ENCODE measurements at regions not wholly inside any gene's neighbourhood (a gene's known extent, or its start where the extent isn't known, plus 50 kb on each side); places are given as distances from the start of the nearest gene placed in this dataset.

DNA sequence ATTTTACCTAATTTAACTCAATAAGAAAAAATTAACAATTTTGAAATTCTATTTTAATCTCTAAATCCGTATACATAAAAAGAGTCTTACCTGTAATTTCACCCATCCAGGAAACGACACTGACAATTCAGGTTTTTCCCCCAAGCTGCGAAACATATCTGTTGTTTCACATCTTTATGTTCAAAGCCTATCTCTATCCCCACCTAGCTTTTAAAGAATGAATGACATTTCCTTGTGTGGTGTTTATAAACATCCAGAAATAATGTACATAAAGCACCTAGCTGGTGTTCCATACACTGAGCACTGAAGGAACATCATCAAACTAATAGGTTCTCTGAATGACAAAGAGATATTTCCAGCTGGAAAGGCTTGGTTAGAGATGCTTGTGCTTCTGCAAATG lies 867.8 kb downstream of the SQOR start:
- no peaks in the 10 kb centered on the region for H3K4me1 ChIP-seq (ENCODE audit: control insufficient read depth, insufficient read depth, low read length)
- no peak overlapping the region for H3K4me3 ChIP-seq (ENCODE audit: low read length)
- no peaks in the 10 kb centered on the region for H3K36me3 ChIP-seq (ENCODE audit: insufficient read depth, low read length)
- H3K27me3 ChIP-seq (ENCODE audit: control insufficient read depth, insufficient read depth, low read length): no peaks in the 10 kb centered on the region
- H3K4me2 ChIP-seq (ENCODE audit: low read length): no peak overlapping the region
- peaks cover 15% of the 10 kb centered on the region for H3K9me3 ChIP-seq (replicated peaks; ENCODE audit: low read length)
- no peak overlapping the region for H3K9ac ChIP-seq (ENCODE audit: low read depth, low read length)

DNA sequence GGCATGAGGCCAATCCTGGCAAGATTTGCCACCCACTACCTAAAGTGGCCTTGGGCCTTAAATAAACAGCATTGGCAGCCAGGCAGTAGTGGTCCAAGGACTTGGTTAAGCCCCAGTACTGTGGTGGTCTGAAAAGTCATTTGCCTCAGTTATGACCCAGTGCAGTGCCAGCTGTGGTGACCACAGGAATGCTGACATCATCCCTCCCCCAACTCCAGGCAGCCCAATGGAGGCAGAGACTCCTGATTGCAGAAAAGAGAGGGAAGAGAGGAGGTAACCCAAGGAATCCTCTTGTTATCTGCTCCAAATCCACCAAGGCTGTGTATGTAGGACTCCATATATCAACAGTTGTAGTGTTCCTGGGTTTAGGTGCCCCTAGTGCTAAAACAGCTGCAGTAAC lies 883.6 kb downstream of the SQOR start:
- Histone ChIP-seq H3K4me2 (ENCODE audit: low read length) (no peak overlapping the region), H3K9me3 (replicated peaks; ENCODE audit: low read length) (peaks cover 10% of the 10 kb centered on the region), H3K4me3 (ENCODE audit: low read length) (no peak overlapping the region), H3K27me3 (ENCODE audit: control insufficient read depth, insufficient read depth, low read length) (no peaks in the 10 kb centered on the region), H3K9ac (ENCODE audit: low read depth, low read length) (no peak overlapping the region), H3K4me1 (ENCODE audit: control insufficient read depth, insufficient read depth, low read length) (no peaks in the 10 kb centered on the region), H3K36me3 (ENCODE audit: insufficient read depth, low read length) (no peaks in the 10 kb centered on the region)

DNA sequence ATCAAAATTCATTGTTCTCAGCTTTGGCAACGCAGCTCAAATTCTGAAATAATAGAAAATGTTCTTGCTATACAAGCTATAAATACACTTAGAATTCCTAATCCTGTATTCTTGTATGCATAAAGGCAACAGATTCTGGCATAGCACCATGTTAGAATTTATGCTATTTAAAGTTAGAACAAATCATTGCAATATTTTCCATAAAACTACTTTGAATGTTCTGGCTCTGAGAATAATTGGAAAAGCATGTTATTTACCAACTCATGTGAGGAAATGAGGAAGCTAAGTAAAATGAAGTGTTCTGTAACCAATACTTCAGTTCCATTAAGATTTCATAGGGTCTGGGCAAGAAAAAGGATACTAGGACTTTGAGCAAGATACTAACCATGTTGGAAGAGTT lies 888.9 kb downstream of the SQOR start:
- H3K9me3 ChIP-seq (replicated peaks; ENCODE audit: low read length): peaks cover under 1% of the 10 kb centered on the region
- H3K9ac ChIP-seq (ENCODE audit: low read depth, low read length): no peak overlapping the region
- no peaks in the 10 kb centered on the region for H3K27me3 ChIP-seq (ENCODE audit: control insufficient read depth, insufficient read depth, low read length)
- H3K4me3 ChIP-seq (ENCODE audit: low read length): no peak overlapping the region
- no peaks in the 10 kb centered on the region for H3K36me3 ChIP-seq (ENCODE audit: insufficient read depth, low read length)
- no peak overlapping the region for H3K4me2 ChIP-seq (ENCODE audit: low read length)
- no peaks in the 10 kb centered on the region for H3K4me1 ChIP-seq (ENCODE audit: control insufficient read depth, insufficient read depth, low read length)

DNA sequence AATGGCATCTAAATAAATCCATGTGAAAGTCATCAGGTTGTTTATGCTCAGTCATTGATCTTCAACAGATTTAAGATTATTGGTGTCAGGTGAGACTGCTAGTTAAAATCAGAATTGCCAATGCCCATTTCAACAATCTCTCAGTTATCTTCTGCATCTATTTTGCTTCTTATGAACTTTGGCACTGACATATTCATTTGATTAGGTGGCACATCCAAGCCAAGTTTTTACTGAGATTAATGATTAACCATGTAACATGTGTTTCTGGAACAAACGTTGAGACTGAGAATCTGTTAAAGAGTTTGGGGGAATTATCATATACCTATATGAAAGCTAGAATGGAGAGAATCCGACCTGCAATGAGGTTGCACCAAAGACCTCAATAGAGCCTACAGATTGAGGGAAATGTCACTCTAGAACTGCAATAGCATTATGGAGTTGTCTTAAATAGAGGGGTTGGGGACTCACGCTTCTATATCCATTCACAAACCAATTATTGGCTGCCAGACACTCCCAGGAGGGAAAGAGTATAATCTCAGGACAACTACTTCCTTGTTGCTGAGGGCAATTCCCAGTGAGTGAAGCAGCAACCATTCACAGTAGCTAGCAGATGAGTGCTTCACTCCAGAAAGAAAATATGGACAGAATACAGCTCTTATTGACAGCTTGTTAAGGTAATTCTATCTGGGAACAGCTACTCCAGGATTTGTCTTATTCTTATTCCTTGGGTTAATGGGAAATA lies 891.3 kb downstream of the SQOR start:
- Histone ChIP-seq H3K36me3 (ENCODE audit: insufficient read depth, low read length) (no peaks in the 10 kb centered on the region), H3K4me3 (ENCODE audit: low read length) (no peak overlapping the region), H3K9ac (ENCODE audit: low read depth, low read length) (no peak overlapping the region), H3K4me1 (ENCODE audit: control insufficient read depth, insufficient read depth, low read length) (no peaks in the 10 kb centered on the region), H3K9me3 (replicated peaks; ENCODE audit: low read length) (no peaks in the 10 kb centered on the region), H3K27me3 (ENCODE audit: control insufficient read depth, insufficient read depth, low read length) (no peaks in the 10 kb centered on the region), H3K4me2 (ENCODE audit: low read length) (no peak overlapping the region)

DNA sequence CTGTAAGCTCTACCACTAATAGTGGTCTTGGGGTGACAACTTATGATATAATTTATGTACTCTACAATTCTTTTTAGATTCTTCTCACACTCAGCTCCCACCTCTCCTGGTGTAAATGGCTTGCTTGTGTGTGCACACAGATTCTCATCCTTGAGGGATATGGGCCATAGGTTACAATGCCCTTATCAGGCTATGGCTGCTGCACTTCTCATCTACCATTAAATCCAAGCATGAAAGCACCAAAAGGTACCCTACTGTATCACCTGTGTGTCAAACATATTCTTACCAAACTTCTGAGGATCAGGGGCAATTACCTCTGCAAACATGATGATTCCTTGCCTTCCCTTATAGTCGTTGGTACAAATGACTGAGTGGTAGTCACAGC lies 891.9 kb downstream of the SQOR start:
- Histone ChIP-seq H3K27me3 (ENCODE audit: control insufficient read depth, insufficient read depth, low read length) (no peaks in the 10 kb centered on the region), H3K9me3 (replicated peaks; ENCODE audit: low read length) (no peaks in the 10 kb centered on the region), H3K36me3 (ENCODE audit: insufficient read depth, low read length) (no peaks in the 10 kb centered on the region), H3K4me3 (ENCODE audit: low read length) (no peak overlapping the region), H3K4me1 (ENCODE audit: control insufficient read depth, insufficient read depth, low read length) (no peaks in the 10 kb centered on the region), H3K4me2 (ENCODE audit: low read length) (no peak overlapping the region), H3K9ac (ENCODE audit: low read depth, low read length) (no peak overlapping the region)

DNA sequence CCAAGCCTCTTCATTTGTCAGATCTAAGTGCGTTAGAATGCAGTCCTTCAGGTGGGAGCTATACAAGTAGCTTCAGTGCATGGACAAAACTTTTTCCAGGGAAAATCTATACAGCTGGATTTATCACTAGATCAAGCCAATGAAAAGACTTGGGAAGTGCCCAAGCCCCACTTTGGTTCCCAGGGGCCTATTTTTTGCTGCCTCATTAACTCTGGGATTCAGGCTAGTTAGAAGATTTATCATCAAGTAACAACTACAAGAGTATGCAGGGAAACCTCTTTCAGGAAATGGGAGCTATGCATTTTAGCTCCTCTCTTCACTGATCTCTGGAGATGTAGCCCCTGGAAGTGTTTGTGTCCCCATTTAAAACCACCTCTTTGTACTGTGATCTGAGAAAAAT lies 908.8 kb downstream of the SQOR start:
- H3K4me1 ChIP-seq (ENCODE audit: control insufficient read depth, insufficient read depth, low read length): no peaks in the 10 kb centered on the region
- no peak overlapping the region for H3K4me2 ChIP-seq (ENCODE audit: low read length)
- H3K4me3 ChIP-seq (ENCODE audit: low read length): no peak overlapping the region
- no peaks in the 10 kb centered on the region for H3K9me3 ChIP-seq (replicated peaks; ENCODE audit: low read length)
- H3K9ac ChIP-seq (ENCODE audit: low read depth, low read length): no peak overlapping the region
- no peaks in the 10 kb centered on the region for H3K27me3 ChIP-seq (ENCODE audit: control insufficient read depth, insufficient read depth, low read length)
- H3K36me3 ChIP-seq (ENCODE audit: insufficient read depth, low read length): no peaks in the 10 kb centered on the region

DNA sequence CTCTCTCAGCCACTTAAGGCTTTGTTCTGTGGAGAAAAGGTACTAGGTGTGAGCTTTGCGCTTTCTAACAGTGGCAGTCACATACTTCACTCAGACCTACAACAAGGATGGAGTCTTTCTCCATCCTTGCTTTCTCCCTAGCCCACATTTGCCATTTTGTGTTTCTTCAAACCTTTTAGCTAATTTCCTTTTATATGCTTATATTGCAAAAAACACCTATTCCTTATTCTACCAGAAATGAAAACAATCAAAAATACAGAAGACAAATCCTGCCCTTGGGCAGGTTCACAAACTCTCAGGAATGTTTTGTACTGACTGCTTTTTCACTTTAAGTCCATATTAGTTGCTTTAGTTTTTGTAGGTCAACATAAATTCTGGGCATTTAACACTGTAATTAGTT lies 914.2 kb downstream of the SQOR start:
- peaks cover 4% of the 10 kb centered on the region for H3K9me3 ChIP-seq (replicated peaks; ENCODE audit: low read length)
- H3K4me3 ChIP-seq (ENCODE audit: low read length): no peak overlapping the region
- no peaks in the 10 kb centered on the region for H3K4me1 ChIP-seq (ENCODE audit: control insufficient read depth, insufficient read depth, low read length)
- H3K4me2 ChIP-seq (ENCODE audit: low read length): no peak overlapping the region
- H3K36me3 ChIP-seq (ENCODE audit: insufficient read depth, low read length): no peaks in the 10 kb centered on the region
- H3K9ac ChIP-seq (ENCODE audit: low read depth, low read length): no peak overlapping the region
- no peaks in the 10 kb centered on the region for H3K27me3 ChIP-seq (ENCODE audit: control insufficient read depth, insufficient read depth, low read length)

DNA sequence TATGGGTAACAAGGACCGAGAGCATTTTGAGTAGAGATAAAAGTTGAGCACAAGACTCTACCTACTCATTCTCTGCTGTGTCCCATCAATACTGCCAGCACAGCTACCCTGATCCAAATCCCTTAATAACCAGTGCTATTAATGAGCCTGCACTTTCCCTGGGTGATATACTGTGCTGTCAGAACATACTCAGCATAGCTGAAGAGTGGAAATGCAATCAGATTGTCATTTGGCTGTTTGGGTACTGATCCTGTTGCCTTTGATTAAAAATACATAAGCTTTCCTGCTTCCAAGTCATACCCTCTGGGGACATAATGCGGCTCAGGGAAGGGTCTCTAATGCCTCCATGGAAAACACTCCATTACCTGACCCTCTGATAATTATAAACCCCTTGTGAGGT lies 917.5 kb downstream of the SQOR start:
- Histone ChIP-seq H3K9me3 (replicated peaks; ENCODE audit: low read length) (peaks cover 4% of the 10 kb centered on the region), H3K4me3 (ENCODE audit: low read length) (no peak overlapping the region), H3K27me3 (ENCODE audit: control insufficient read depth, insufficient read depth, low read length) (no peaks in the 10 kb centered on the region), H3K4me2 (ENCODE audit: low read length) (no peak overlapping the region), H3K4me1 (ENCODE audit: control insufficient read depth, insufficient read depth, low read length) (no peaks in the 10 kb centered on the region), H3K9ac (ENCODE audit: low read depth, low read length) (no peak overlapping the region), H3K36me3 (ENCODE audit: insufficient read depth, low read length) (no peaks in the 10 kb centered on the region)

DNA sequence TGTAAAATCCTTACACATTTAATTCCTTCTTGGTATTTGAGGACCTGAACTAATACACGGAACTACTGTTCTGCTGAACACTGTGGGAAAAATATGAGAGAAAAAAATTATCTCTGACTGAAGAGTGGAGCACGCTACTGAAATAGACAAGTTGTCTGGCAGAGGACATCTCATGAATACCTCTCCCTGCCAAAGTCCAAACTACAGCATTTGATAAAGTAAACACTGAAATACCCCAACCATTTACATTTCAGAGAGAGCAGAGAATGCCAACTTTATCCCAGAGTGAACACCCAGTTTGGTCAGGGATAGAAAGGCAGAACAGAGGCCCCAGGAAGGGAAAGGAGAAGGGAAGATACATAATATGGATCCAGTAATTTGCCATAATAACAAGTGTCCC lies 920.7 kb downstream of the SQOR start:
- Histone ChIP-seq H3K9me3 (replicated peaks; ENCODE audit: low read length) (no peaks in the 10 kb centered on the region), H3K4me2 (ENCODE audit: low read length) (no peak overlapping the region), H3K4me3 (ENCODE audit: low read length) (no peak overlapping the region), H3K27me3 (ENCODE audit: control insufficient read depth, insufficient read depth, low read length) (no peaks in the 10 kb centered on the region), H3K4me1 (ENCODE audit: control insufficient read depth, insufficient read depth, low read length) (no peaks in the 10 kb centered on the region), H3K9ac (ENCODE audit: low read depth, low read length) (no peak overlapping the region), H3K36me3 (ENCODE audit: insufficient read depth, low read length) (no peaks in the 10 kb centered on the region)

DNA sequence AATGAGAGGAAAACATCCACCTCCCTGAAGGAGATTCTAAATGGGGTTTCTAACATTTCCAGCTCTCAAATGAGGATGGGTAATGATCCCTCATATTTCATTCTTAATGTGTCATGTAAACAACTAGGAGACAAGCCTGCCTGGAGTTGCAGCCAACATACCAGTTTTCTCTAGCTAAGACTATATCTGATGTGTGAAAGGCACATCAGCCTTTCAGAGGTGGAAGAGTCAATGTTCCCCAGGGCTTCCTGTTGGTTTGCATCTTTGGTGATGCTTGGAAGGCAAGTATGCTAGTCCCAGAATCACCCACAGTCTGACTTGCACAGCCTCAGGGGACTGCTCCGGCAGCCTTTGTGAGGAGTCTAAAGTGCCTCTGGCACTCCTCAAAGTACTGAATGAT lies 921.2 kb downstream of the SQOR start:
- no peaks in the 10 kb centered on the region for H3K27me3 ChIP-seq (ENCODE audit: control insufficient read depth, insufficient read depth, low read length)
- no peak overlapping the region for H3K4me3 ChIP-seq (ENCODE audit: low read length)
- no peaks in the 10 kb centered on the region for H3K36me3 ChIP-seq (ENCODE audit: insufficient read depth, low read length)
- no peaks in the 10 kb centered on the region for H3K9me3 ChIP-seq (replicated peaks; ENCODE audit: low read length)
- H3K4me2 ChIP-seq (ENCODE audit: low read length): no peak overlapping the region
- H3K4me1 ChIP-seq (ENCODE audit: control insufficient read depth, insufficient read depth, low read length): no peaks in the 10 kb centered on the region
- H3K9ac ChIP-seq (ENCODE audit: low read depth, low read length): no peak overlapping the region

DNA sequence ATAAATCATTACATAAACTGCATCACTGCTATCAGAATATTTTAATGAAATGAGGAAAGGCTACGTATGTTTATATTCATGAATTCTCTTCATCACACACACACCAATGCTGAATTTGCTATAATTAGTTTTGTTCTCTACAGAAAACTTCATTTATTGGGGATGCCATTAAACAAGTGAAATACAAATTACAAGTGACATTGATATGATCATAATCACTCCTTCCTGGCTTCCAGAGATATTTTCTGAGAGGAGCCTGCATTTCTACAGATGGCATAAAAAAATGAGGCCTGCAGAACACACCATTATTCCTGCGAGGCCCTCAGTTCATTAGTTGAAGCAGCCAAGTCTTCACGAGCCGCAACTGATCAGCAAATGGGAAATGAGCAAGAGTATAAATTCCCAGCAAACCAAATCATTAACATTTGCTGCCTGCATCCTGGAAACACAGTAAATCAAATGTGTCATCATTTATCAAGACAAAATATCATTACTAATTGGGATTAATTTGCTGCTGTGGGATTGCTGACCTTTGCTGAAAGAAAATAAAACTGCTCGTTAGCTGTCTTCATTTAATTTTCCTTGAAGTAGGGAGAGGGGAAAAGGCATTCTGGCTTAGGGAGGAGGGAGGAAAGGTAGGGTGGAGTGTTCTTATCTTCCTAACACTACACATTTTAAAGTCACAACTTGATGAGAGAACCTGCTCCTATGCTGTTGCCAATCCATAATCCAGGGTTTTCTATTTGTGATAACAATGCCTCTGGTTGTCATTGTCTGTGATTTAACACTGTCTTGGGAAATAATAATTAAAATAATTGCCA lies 921.9 kb downstream of the SQOR start:
- Histone ChIP-seq H3K27me3 (ENCODE audit: control insufficient read depth, insufficient read depth, low read length) (no peaks in the 10 kb centered on the region), H3K36me3 (ENCODE audit: insufficient read depth, low read length) (no peaks in the 10 kb centered on the region), H3K4me3 (ENCODE audit: low read length) (no peak overlapping the region)

DNA sequence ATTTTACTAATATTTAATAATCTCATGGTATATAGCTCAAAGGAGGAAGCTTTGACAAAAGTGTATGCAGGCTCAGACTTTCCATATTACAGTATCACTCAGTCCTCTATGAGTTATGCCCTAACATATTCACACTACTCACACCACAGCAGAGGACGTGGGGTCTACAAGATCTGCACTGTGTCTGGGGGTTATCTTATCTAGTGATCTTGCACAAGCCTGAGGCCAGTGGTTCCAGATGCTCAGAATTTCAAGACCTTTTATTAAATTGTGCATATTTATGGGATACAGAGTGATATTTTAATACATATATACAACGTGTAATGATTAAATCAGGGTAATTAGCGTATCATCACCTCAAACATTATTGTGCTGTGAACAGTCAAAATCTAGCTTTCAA lies 933.1 kb downstream of the SQOR start:
- Histone ChIP-seq H3K27me3 (ENCODE audit: control insufficient read depth, insufficient read depth, low read length) (no peaks in the 10 kb centered on the region), H3K4me1 (ENCODE audit: control insufficient read depth, insufficient read depth, low read length) (no peaks in the 10 kb centered on the region), H3K9me3 (replicated peaks; ENCODE audit: low read length) (peaks cover 4% of the 10 kb centered on the region), H3K4me2 (ENCODE audit: low read length) (no peak overlapping the region), H3K36me3 (ENCODE audit: insufficient read depth, low read length) (no peaks in the 10 kb centered on the region), H3K4me3 (ENCODE audit: low read length) (no peak overlapping the region), H3K9ac (ENCODE audit: low read depth, low read length) (no peak overlapping the region)

More for the DNA sequence above, 921.9 kb downstream of the SQOR start:
- Histone ChIP-seq H3K4me1 (ENCODE audit: control insufficient read depth, insufficient read depth, low read length) (no peaks in the 10 kb centered on the region), H3K4me2 (ENCODE audit: low read length) (no peak overlapping the region), H3K9ac (ENCODE audit: low read depth, low read length) (no peak overlapping the region), H3K9me3 (replicated peaks; ENCODE audit: low read length) (peaks cover 4% of the 10 kb centered on the region)

Data from skeletal muscle satellite cell (primary cell).